H9 (cell line): ENCODE measurements at regions not wholly inside any gene's neighbourhood (a gene's known extent, or its start where the extent isn't known, plus 50 kb on each side); places are given as distances from the start of the nearest gene placed in this dataset.

Experiments used
- DNase-seq: peaks from one replicate; pipeline ENCODE4 v3.0.0-alpha.2; 2017
- H2AFZ ChIP-seq: one replicate; pipeline ENCODE4 v1.6.1; 2013; ENCODE audit warnings: mild to moderate bottlenecking, low read length, control low read depth, moderate library complexity
- H2AK5ac ChIP-seq: 2 replicates; pipeline ENCODE4 v1.6.1; 2013; ENCODE audit warnings: low read length, control low read depth, mixed read lengths; ENCODE audit not compliant: insufficient read length
- H2BK120ac ChIP-seq: one replicate; pipeline ENCODE4 v1.6.1; 2013; ENCODE audit warnings: low read depth, mild to moderate bottlenecking, low read length, control low read depth, inconsistent platforms; ENCODE audit not compliant: poor library complexity, severe bottlenecking
- H2BK12ac ChIP-seq: 2 replicates; pipeline ENCODE4 v1.6.1; 2013; ENCODE audit warnings: low read length, control low read depth, mixed read lengths, low read depth; ENCODE audit not compliant: insufficient read length
- H2BK15ac ChIP-seq: 2 replicates; pipeline ENCODE4 v1.6.1; 2013; ENCODE audit warnings: low read depth, low read length, control low read depth
- H2BK20ac ChIP-seq: one replicate; pipeline ENCODE4 v1.6.1; 2013; ENCODE audit warnings: low read depth, mild to moderate bottlenecking, low read length, control low read depth, inconsistent platforms; ENCODE audit not compliant: poor library complexity, severe bottlenecking
- H2BK5ac ChIP-seq: 2 replicates; pipeline ENCODE4 v1.6.1; 2013; ENCODE audit warnings: low read length, control low read depth, mixed read lengths; ENCODE audit not compliant: insufficient read length
- H3K14ac ChIP-seq: 2 replicates; pipeline ENCODE4 v1.6.1; 2013; ENCODE audit warnings: low read length, control low read depth; ENCODE audit not compliant: insufficient read depth
- H3K18ac ChIP-seq: 2 replicates; pipeline ENCODE4 v1.6.1; 2013; ENCODE audit warnings: low read depth, mild to moderate bottlenecking, mixed read lengths, low read length, control low read depth; ENCODE audit not compliant: insufficient read length
- H3K23ac ChIP-seq: 2 replicates; pipeline ENCODE4 v1.6.1; 2013; ENCODE audit warnings: low read length, control low read depth, mixed read lengths, low read depth; ENCODE audit not compliant: insufficient read length
- H3K23me2 ChIP-seq: 2 replicates; pipeline ENCODE4 v1.6.1; 2013; ENCODE audit warnings: low read depth, mild to moderate bottlenecking, mixed read lengths, low read length, control low read depth; ENCODE audit not compliant: insufficient read length, poor library complexity, severe bottlenecking
- H3K27ac ChIP-seq: 2 replicates; pipeline ENCODE4 v1.5.1; 2013; ENCODE audit warnings: low read length, control low read depth, mixed read lengths, low read depth; ENCODE audit not compliant: insufficient read length
- H3K27me3 ChIP-seq: 2 replicates; pipeline ENCODE4 v1.6.1; 2013; ENCODE audit warnings: low read length, control low read depth, inconsistent platforms; ENCODE audit not compliant: insufficient read depth
- H3K4ac ChIP-seq: 2 replicates; pipeline ENCODE4 v1.6.1; 2013; ENCODE audit warnings: low read depth, mild to moderate bottlenecking, control low read depth, inconsistent platforms, low read length, moderate library complexity
- H3K4me1 ChIP-seq: 2 replicates; pipeline ENCODE4 v1.6.1; 2013; ENCODE audit warnings: low read length, control low read depth, inconsistent platforms; ENCODE audit not compliant: insufficient read depth
- H3K4me2 ChIP-seq: 2 replicates; pipeline ENCODE4 v1.6.1; 2013; ENCODE audit warnings: low read length, control low read depth, mixed read lengths; ENCODE audit not compliant: insufficient read length, insufficient read depth
- H3K56ac ChIP-seq: 2 replicates; pipeline ENCODE4 v1.6.1; 2013; ENCODE audit warnings: low read depth, mild to moderate bottlenecking, mixed read lengths, low read length, control low read depth; ENCODE audit not compliant: insufficient read length
- H3K79me1 ChIP-seq: 2 replicates; pipeline ENCODE4 v1.6.1; 2013; ENCODE audit warnings: low read depth, mild to moderate bottlenecking, moderate library complexity, low read length, control low read depth, inconsistent platforms; ENCODE audit not compliant: insufficient read depth, poor library complexity, severe bottlenecking
- H3K79me2 ChIP-seq: 2 replicates; pipeline ENCODE4 v1.6.1; 2013; ENCODE audit warnings: low read length, control low read depth, inconsistent platforms; ENCODE audit not compliant: insufficient read depth
- H3K9ac ChIP-seq: 2 replicates; pipeline ENCODE4 v1.6.1; 2013; ENCODE audit warnings: low read length, control low read depth, mixed read lengths; ENCODE audit not compliant: insufficient read length; ENCODE audit errors: extremely low read depth
- H3K9me3 ChIP-seq: one replicate; pipeline ENCODE4 v1.6.1; 2013; ENCODE audit warnings: low read depth, low read length, inconsistent platforms; ENCODE audit not compliant: control insufficient read depth
- H3T11ph ChIP-seq: one replicate; pipeline ENCODE4 v1.6.1; 2013; ENCODE audit warnings: mild to moderate bottlenecking, low read length, control low read depth, inconsistent platforms
- H4K20me1 ChIP-seq: one replicate; pipeline ENCODE4 v1.6.1; 2013; ENCODE audit not compliant: control insufficient read depth, insufficient read length, insufficient read depth
- H4K5ac ChIP-seq: 2 replicates; pipeline ENCODE4 v1.6.1; 2013; ENCODE audit warnings: low read depth, mild to moderate bottlenecking, mixed read lengths, low read length, control low read depth; ENCODE audit not compliant: insufficient read length
- H4K8ac ChIP-seq: replicated peaks from 2 replicates; pipeline ENCODE4 v1.6.1; 2013; ENCODE audit warnings: low read length, control low read depth, mixed read lengths, low read depth; ENCODE audit not compliant: insufficient read length
- H4K91ac ChIP-seq: 2 replicates; pipeline ENCODE4 v1.6.1; 2013; ENCODE audit warnings: low read depth, mild to moderate bottlenecking, moderate library complexity, mixed read lengths, low read length, control low read depth; ENCODE audit not compliant: insufficient read length
- H3K27ac Mint-ChIP-seq, 3 experiments: 2 replicates in 2 of 3; 3 replicates in 1 of 3; pipeline ENCODE4 v1.8.0; 2020 to 2021; ENCODE audit warnings: mixed read lengths in 3 of 3, mild to moderate bottlenecking in 1 of 3, moderate library complexity in 1 of 3
- H3K27me3 Mint-ChIP-seq: 2 replicates; pipeline ENCODE4 v1.8.0; 2021; ENCODE audit warnings: low read depth, mild to moderate bottlenecking, moderate library complexity, mixed read lengths
- H3K36me3 Mint-ChIP-seq, 3 experiments: 2 replicates in 2 of 3; 3 replicates in 1 of 3; pipeline ENCODE4 v1.8.0; 2020 to 2021; ENCODE audit warnings: low read depth in 3 of 3, mixed read lengths in 3 of 3; ENCODE audit not compliant: insufficient read depth in 1 of 3
- H3K4me1 Mint-ChIP-seq, 2 experiments: 2 replicates each; pipeline ENCODE4 v1.8.0; 2020; ENCODE audit warnings: mixed read lengths in 2 of 2
- H3K4me3 Mint-ChIP-seq, 2 experiments: 2 replicates in 1 of 2; 3 replicates in 1 of 2; pipeline ENCODE4 v1.8.0; 2020 to 2021; ENCODE audit warnings: mild to moderate bottlenecking in 2 of 2, mixed read lengths in 2 of 2, moderate library complexity in 1 of 2
- H3K9me3 Mint-ChIP-seq, 2 experiments: 2 replicates in 1 of 2; 3 replicates in 1 of 2; pipeline ENCODE4 v1.8.0; 2020; ENCODE audit warnings: mild to moderate bottlenecking in 2 of 2, mixed read lengths in 2 of 2, moderate library complexity in 1 of 2
- WGBS: extraction: QIAGEN DNeasy Blood & Tissue Kit; methylation state at CpG from one replicate; pipeline ENCODE4 v1.1.7; 2013; ENCODE audit warnings: missing lambda C conversion rate, low lambda C conversion rate, mixed read lengths; ENCODE audit not compliant: insufficient read length; ENCODE audit errors: extremely low coverage; 5-methylcytosine and 5-hydroxymethylcytosine counted together
- TF ChIP-seq, protein P1 (sequence below): fragments of 200-600 bp; sonication (generic); conservative IDR thresholded peaks from 3 replicates; pipeline ENCODE4 v1.8.0; 2021; ENCODE audit warnings: antibody characterized with exemption, mild to moderate bottlenecking

DNA sequence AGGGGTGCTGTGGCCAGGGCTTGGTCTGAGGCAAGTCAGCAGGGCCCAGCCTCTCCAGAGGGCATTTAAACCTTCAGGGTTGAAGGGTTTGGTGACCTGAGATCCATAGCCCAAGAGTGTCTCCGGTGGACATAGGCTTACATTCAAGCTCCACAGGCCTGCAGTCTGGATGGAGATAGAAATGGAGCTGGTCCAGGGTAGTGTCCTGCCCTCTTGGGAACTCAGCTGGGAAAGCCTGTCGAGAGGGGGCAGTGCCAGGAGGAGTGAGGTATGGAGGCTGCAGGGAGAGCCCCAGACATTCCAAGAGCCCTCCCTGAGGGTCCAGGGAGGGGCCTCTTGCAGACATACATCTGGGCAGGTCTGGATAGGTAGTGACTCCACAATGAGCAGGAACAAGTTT is 177.0 kb upstream of the MVB12B start:
- no peaks in the 10 kb centered on the region for H3K23me2 ChIP-seq
- H2AFZ ChIP-seq, result no peak overlapping the region
- H3K79me2 ChIP-seq, result no peaks in the 10 kb centered on the region
- H3K4me1 ChIP-seq, result no peaks in the 10 kb centered on the region; the same call in 1 of the 2 replicates
- no peak overlapping the region for H2BK15ac ChIP-seq
- H2BK5ac ChIP-seq, result no peak overlapping the region
- no peak overlapping the region for H4K91ac ChIP-seq
- H4K8ac ChIP-seq, result no peak overlapping the region
- peaks cover 7% of the 10 kb centered on the region; the same call in 1 of the 2 replicates for H3K27me3 ChIP-seq
- H3K14ac ChIP-seq, result no peak overlapping the region
- H3T11ph ChIP-seq, result no peak overlapping the region
- H2BK20ac ChIP-seq, result no peak overlapping the region
- H3K79me1 ChIP-seq, result no peaks in the 10 kb centered on the region
- H3K27ac Mint-ChIP-seq, result no peak overlapping the region
- DNase-seq, result peak; percentile 27
- no peak overlapping the region for H3K27ac ChIP-seq
- no peak overlapping the region for H3K4me2 ChIP-seq
- H2AK5ac ChIP-seq, result no peak overlapping the region
- H3K18ac ChIP-seq, result no peak overlapping the region
- H3K9ac ChIP-seq, result no peak overlapping the region
- no peaks in the 10 kb centered on the region for H4K20me1 ChIP-seq
- no peak overlapping the region for H3K4me3 Mint-ChIP-seq
- H2BK120ac ChIP-seq, result no peak overlapping the region
- no peak overlapping the region for H3K4ac ChIP-seq
- H3K23ac ChIP-seq, result no peak overlapping the region
- H3K27me3 Mint-ChIP-seq, result peaks cover 84% of the 10 kb centered on the region
- no CpG with 5 or more reads among the region's 2 CpGs for WGBS
- H2BK12ac ChIP-seq, result no peak overlapping the region
- H3K9me3 Mint-ChIP-seq, result no peaks in the 10 kb centered on the region; a peak in 1 of 5 replicates
- no peak overlapping the region for H4K5ac ChIP-seq
- H3K4me1 Mint-ChIP-seq, result peaks cover 16 to 18% of the 10 kb centered on the region in 2 experiments
- H3K56ac ChIP-seq, result no peak overlapping the region
- no peaks in the 10 kb centered on the region for H3K9me3 ChIP-seq
- no peaks in the 10 kb centered on the region for H3K36me3 Mint-ChIP-seq
- TF ChIP-seq, protein P1, sequence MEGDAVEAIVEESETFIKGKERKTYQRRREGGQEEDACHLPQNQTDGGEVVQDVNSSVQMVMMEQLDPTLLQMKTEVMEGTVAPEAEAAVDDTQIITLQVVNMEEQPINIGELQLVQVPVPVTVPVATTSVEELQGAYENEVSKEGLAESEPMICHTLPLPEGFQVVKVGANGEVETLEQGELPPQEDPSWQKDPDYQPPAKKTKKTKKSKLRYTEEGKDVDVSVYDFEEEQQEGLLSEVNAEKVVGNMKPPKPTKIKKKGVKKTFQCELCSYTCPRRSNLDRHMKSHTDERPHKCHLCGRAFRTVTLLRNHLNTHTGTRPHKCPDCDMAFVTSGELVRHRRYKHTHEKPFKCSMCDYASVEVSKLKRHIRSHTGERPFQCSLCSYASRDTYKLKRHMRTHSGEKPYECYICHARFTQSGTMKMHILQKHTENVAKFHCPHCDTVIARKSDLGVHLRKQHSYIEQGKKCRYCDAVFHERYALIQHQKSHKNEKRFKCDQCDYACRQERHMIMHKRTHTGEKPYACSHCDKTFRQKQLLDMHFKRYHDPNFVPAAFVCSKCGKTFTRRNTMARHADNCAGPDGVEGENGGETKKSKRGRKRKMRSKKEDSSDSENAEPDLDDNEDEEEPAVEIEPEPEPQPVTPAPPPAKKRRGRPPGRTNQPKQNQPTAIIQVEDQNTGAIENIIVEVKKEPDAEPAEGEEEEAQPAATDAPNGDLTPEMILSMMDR, result no peak; the same call in 2 of the 3 replicates
